ENCODE measurements at regions not wholly inside any gene's neighbourhood (a gene's known extent, or its start where the extent isn't known, plus 50 kb on each side); places are given as distances from the start of the nearest gene placed in this dataset.

GRCh38 chr11:80443177-80443576, 1002.3 kb upstream of the TENM4 start:
- Histone ChIP-seq H3K36me3 (ENCODE audit: control insufficient read depth in 2 of 2, insufficient read depth in 2 of 2, low read length in 1 of 2) (no peaks in the 10 kb centered on the region), H4K20me1 (ENCODE audit: control insufficient read depth, insufficient read depth) (no peaks in the 10 kb centered on the region), H3K9me3 (replicated peaks; ENCODE audit: control insufficient read depth, insufficient read depth, low read length) (no peaks in the 10 kb centered on the region), H3K9ac (ENCODE audit: control insufficient read depth, insufficient read depth, low read length) (no peak overlapping the region), H3K79me2 (ENCODE audit: control insufficient read depth, insufficient read depth, low read length) (no peaks in the 10 kb centered on the region), H3K27me3 (replicated peaks in 1 of 2; ENCODE audit: control insufficient read depth in 2 of 2, insufficient read depth in 2 of 2, low read length in 1 of 2) (no peaks in the 10 kb centered on the region), H3K4me1 (ENCODE audit: control insufficient read depth, insufficient read depth, low read length) (no peaks in the 10 kb centered on the region), H3K4me3 (no peak overlapping the region), H3K27ac (ENCODE audit: control insufficient read depth, insufficient read depth) (no peak overlapping the region), H3K4me2 (ENCODE audit: control insufficient read depth, insufficient read depth) (no peak overlapping the region), H2AFZ (ENCODE audit: control insufficient read depth, low read depth, low read length) (no peak overlapping the region)
- no peak for ATAC-seq
- WGBS (ENCODE audit: insufficient coverage, insufficient replicate concordance, low lambda C conversion rate, missing lambda C conversion rate): 2% methylated on average over 2 of the region's 2 CpGs
- POLR2A ChIA-PET: no interaction called here
- RAD21 ChIA-PET (ENCODE audit: unreplicated experiment): no interaction called here
- intact Hi-C loops (cut with micrococcal nuclease; ENCODE audit: unreplicated experiment) (no loop called here), in situ Hi-C loops (cut with MboI) (no loop called here)
- BruUV-seq (replicated peaks): no TSS peak
- CTCF ChIA-PET: no interaction called here
- TF ChIP-seq CHD4 (IDR thresholded peaks at IDR 0.05): no peak
- no peak for TF ChIP-seq NBN (IDR thresholded peaks at IDR 0.05)
- no peak for FAIRE-seq
- no peak for DNase-seq (ENCODE audit: low read depth, low spot score)
- SMC1A ChIA-PET (ENCODE audit: uncharacterized antibody, unreplicated experiment): no interaction called here

- ChIA-PET RAD21 (ENCODE audit: unreplicated experiment) (no interaction called here), POLR2A (no interaction called here), CTCF (no interaction called here), SMC1A (ENCODE audit: uncharacterized antibody, unreplicated experiment) (no interaction called here)
- in situ Hi-C loops (cut with MboI) (no loop called here), intact Hi-C loops (cut with micrococcal nuclease; ENCODE audit: unreplicated experiment) (no loop called here)
- H3K27ac ChIP-seq (ENCODE audit: control insufficient read depth, insufficient read depth): no peak overlapping the region
- H3K4me2 ChIP-seq (ENCODE audit: control insufficient read depth, insufficient read depth): no peak overlapping the region
- no peaks in the 10 kb centered on the region for H3K36me3 ChIP-seq (ENCODE audit: control insufficient read depth in 2 of 2, insufficient read depth in 2 of 2, low read length in 1 of 2)
- DNase-seq (ENCODE audit: low read depth, low spot score) (no peak), ATAC-seq (no peak), FAIRE-seq (no peak)
- no peaks in the 10 kb centered on the region for H3K27me3 ChIP-seq (replicated peaks in 1 of 2; ENCODE audit: control insufficient read depth in 2 of 2, insufficient read depth in 2 of 2, low read length in 1 of 2)
- H3K79me2 ChIP-seq (ENCODE audit: control insufficient read depth, insufficient read depth, low read length): no peaks in the 10 kb centered on the region
- no peaks in the 10 kb centered on the region for H3K9me3 ChIP-seq (replicated peaks; ENCODE audit: control insufficient read depth, insufficient read depth, low read length)
- no peaks in the 10 kb centered on the region for H4K20me1 ChIP-seq (ENCODE audit: control insufficient read depth, insufficient read depth)
- no peak overlapping the region for H2AFZ ChIP-seq (ENCODE audit: control insufficient read depth, low read depth, low read length)
- H3K9ac ChIP-seq (ENCODE audit: control insufficient read depth, insufficient read depth, low read length): no peak overlapping the region
- no TSS peak for BruUV-seq (replicated peaks)
- no peak for TF ChIP-seq RUNX3 (IDR thresholded peaks at IDR 0.05; ENCODE audit: low read length)
- no peak for TF ChIP-seq CEBPB (IDR thresholded peaks at IDR 0.05; ENCODE audit: borderline replicate concordance in 1 of 2, low read depth in 2 of 2, low read length in 2 of 2)
- TF ChIP-seq SP1 (IDR thresholded peaks at IDR 0.05; ENCODE audit: low read depth, low read length): no peak
- TF ChIP-seq HDAC2 (IDR thresholded peaks at IDR 0.05): no peak
- WGBS (ENCODE audit: insufficient coverage, insufficient replicate concordance, low lambda C conversion rate, missing lambda C conversion rate): 28% methylated on average over 3 of the region's 3 CpGs
- no peak overlapping the region for H3K4me3 ChIP-seq
- H3K4me1 ChIP-seq (ENCODE audit: control insufficient read depth, insufficient read depth, low read length): no peaks in the 10 kb centered on the region
These were observed 1001.0 kb upstream of the TENM4 start for GRCh38 chr11:80441821-80442220.
